Spleen (tissue), 7 donors: ENCODE measurements at regions not wholly inside any gene's neighbourhood (a gene's known extent, or its start where the extent isn't known, plus 50 kb on each side); places are given as distances from the start of the nearest gene placed in this dataset.

Experiments
- POLR2A ChIP-seq, 3 donors: fragments of 450-650 bp; IDR thresholded peaks; one replicate each; pipeline ENCODE4 v1.5.1; 2017; ENCODE audit warnings: antibody characterized with exemption in 3 of 3, mild to moderate bottlenecking in 1 of 3
- POLR2AphosphoS5 ChIP-seq, 3 donors: sonication (generic); formaldehyde crosslinking; IDR thresholded peaks; one replicate each; pipeline ENCODE4 v1.5.1; 2017; ENCODE audit warnings: antibody characterized with exemption in 3 of 3
- TF ChIP-seq, protein P1 (sequence below), 11 experiments: fragments of 200-600 bp in 7 of 11; fragments of 450-650 bp in 4 of 11; sonication (generic) in 4 of 11; IDR thresholded peaks in 8 of 11; conservative IDR thresholded peaks in 3 of 11; 1 replicate in 7 of 11; 2 replicates in 4 of 11; pipeline versions ENCODE4 v1.4.0 to v1.8.0; 2016 to 2021; ENCODE audit warnings: antibody characterized with exemption in 11 of 11, inconsistent platforms in 4 of 11, mild to moderate bottlenecking in 1 of 11
- donor health status: DM: no; HTN: no; CAD: no; lungs with moderate emphysema.
- donor health status: DM: no; HTN: no; CAD: no.
- donor health status: DM: no; HTN: no; CAD: no.

DNA sequence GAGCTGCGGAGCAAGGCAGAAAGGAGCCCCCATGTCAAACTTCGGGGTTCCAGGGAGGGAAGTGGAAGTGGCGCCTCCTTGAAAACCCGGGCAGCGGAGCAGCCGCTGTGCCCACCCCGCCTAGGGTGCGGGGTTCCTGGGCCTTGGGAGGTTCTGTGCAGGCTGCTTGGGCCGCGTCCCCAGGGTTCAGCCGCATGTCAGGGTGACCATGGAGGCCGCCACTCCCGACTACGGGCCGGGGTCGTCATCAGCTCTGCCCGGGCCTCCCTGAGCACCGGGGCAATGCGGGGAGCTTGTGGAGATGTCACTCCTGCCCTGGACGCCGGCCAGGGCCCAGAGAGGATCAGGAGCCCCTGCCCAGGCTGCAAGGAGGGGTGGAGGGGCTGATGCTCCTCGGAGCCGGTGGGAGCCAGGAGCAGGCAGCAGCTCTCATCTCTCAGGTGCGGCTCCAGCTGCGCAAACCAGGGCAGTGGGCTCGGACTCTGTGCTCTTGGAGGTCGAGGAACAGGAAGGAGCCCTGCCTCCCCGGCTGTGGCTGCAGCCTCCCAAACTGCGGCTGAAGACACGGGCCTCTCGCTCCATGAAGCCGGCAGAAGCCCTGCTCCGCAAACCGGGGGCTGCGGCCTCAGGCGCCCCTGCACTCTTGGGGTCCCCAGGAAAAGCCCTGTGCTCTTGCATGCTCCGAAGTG lies 1286.5 kb downstream of the TMEM121 start:
- TF ChIP-seq POLR2A (IDR thresholded peaks at IDR 0.05) = no peak
- TF ChIP-seq POLR2AphosphoS5 (IDR thresholded peaks at IDR 0.05) = no peak
- TF ChIP-seq, protein P1, sequence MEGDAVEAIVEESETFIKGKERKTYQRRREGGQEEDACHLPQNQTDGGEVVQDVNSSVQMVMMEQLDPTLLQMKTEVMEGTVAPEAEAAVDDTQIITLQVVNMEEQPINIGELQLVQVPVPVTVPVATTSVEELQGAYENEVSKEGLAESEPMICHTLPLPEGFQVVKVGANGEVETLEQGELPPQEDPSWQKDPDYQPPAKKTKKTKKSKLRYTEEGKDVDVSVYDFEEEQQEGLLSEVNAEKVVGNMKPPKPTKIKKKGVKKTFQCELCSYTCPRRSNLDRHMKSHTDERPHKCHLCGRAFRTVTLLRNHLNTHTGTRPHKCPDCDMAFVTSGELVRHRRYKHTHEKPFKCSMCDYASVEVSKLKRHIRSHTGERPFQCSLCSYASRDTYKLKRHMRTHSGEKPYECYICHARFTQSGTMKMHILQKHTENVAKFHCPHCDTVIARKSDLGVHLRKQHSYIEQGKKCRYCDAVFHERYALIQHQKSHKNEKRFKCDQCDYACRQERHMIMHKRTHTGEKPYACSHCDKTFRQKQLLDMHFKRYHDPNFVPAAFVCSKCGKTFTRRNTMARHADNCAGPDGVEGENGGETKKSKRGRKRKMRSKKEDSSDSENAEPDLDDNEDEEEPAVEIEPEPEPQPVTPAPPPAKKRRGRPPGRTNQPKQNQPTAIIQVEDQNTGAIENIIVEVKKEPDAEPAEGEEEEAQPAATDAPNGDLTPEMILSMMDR (IDR thresholded peaks at IDR 0.05 in 8 of 11, conservative IDR thresholded peaks at IDR 0.05 in 3 of 11) = no peak
